H1 (cell line): ENCODE measurements at regions not wholly inside any gene's neighbourhood (a gene's known extent, or its start where the extent isn't known, plus 50 kb on each side); places are given as distances from the start of the nearest gene placed in this dataset.

Experiments used
- CTCF ChIA-PET: fragments of 300-600 bp; sonication (Branson Sonifier 250); formaldehyde crosslinking; loops from one replicate; lab custom pipeline; 2021; ENCODE audit not compliant: partially characterized antibody; lab: Charles Lee
- POLR2A ChIA-PET: fragments of 300-600 bp; sonication (Branson Sonifier 250); formaldehyde crosslinking; loops from one replicate; lab custom pipeline; 2021; ENCODE audit warnings: inconsistent platforms; ENCODE audit not compliant: partially characterized antibody; lab: Charles Lee
- DNase-seq, 2 experiments: peaks; one replicate each; pipeline versions ENCODE4 v3.0.0 to v3.0.0-alpha.2; 2010 to 2022; ENCODE audit warnings: low spot score in 2 of 2, low read depth in 1 of 2, mixed read lengths in 1 of 2
- FAIRE-seq: peaks from 2 replicates; lab custom pipeline; 2011; peaks lifted over from hg19 to GRCh38; lab: Jason Lieb, UNC
- H2AFZ ChIP-seq: 2 replicates; pipeline ENCODE4 v1.8.1; 2012; ENCODE audit warnings: low read length, inconsistent platforms
- H2AK5ac ChIP-seq: 2 replicates; pipeline ENCODE4 v1.6.1; 2013; ENCODE audit warnings: low read depth, low read length
- H2BK120ac ChIP-seq: replicated peaks from 2 replicates; pipeline ENCODE3; 2013; ENCODE audit warnings: low read depth, low read length, inconsistent platforms
- H2BK12ac ChIP-seq: 2 replicates; pipeline ENCODE4 v1.6.1; 2013; ENCODE audit warnings: low read depth, low read length
- H2BK15ac ChIP-seq: 2 replicates; pipeline ENCODE4 v1.6.1; 2013; ENCODE audit warnings: low read length
- H2BK20ac ChIP-seq: 2 replicates; pipeline ENCODE4 v1.6.1; 2013; ENCODE audit warnings: low read length
- H2BK5ac ChIP-seq: 2 replicates; pipeline ENCODE4 v1.6.1; 2013; ENCODE audit warnings: low read depth, low read length
- H3K14ac ChIP-seq: 2 replicates; pipeline ENCODE4 v1.6.1; 2013; ENCODE audit warnings: inconsistent platforms; ENCODE audit not compliant: insufficient read length
- H3K18ac ChIP-seq: 2 replicates; pipeline ENCODE4 v1.6.1; 2013; ENCODE audit warnings: low read length; ENCODE audit errors: extremely low read depth
- H3K23ac ChIP-seq: 2 replicates; pipeline ENCODE4 v1.6.1; 2013; ENCODE audit warnings: inconsistent platforms; ENCODE audit not compliant: insufficient read length
- H3K23me2 ChIP-seq: 2 replicates; pipeline ENCODE4 v1.6.1; 2013; ENCODE audit warnings: low read depth, low read length
- H3K27ac ChIP-seq: 2 replicates; pipeline ENCODE4 v1.6.1; 2011; ENCODE audit warnings: low read depth, low read length, inconsistent platforms
- H3K27me3 ChIP-seq, 4 experiments: replicated peaks in 1 of 4; 1 replicate in 1 of 4; 2 replicates in 3 of 4; pipeline versions ENCODE4 v1.6.1 to v1.8.1; 2011 to 2013; ENCODE audit warnings: low read length in 3 of 4, mild to moderate bottlenecking in 3 of 4, inconsistent platforms in 2 of 4, mixed read lengths in 2 of 4, moderate library complexity in 1 of 4; ENCODE audit not compliant: control insufficient read depth in 3 of 4, insufficient read depth in 3 of 4; ENCODE audit errors: extremely low read depth in 1 of 4
- H3K36me3 ChIP-seq, 4 experiments: 2 replicates each; pipeline versions ENCODE4 v1.6.1 to v1.8.1; 2011 to 2013; ENCODE audit warnings: mild to moderate bottlenecking in 4 of 4, low read length in 3 of 4, moderate library complexity in 2 of 4, control low read depth in 1 of 4, inconsistent platforms in 1 of 4; ENCODE audit not compliant: insufficient read depth in 4 of 4, control insufficient read depth in 2 of 4
- H3K4ac ChIP-seq: replicated peaks from 2 replicates; pipeline ENCODE3; 2013; ENCODE audit warnings: low read length, low read depth, mixed read lengths, inconsistent platforms; ENCODE audit not compliant: insufficient read length
- H3K4me1 ChIP-seq, 4 experiments: replicated peaks in 1 of 4; 1 replicate in 1 of 4; 2 replicates in 3 of 4; pipeline versions ENCODE4 v1.6.1 to v1.8.1; 2011 to 2013; ENCODE audit warnings: low read length in 3 of 4, inconsistent platforms in 2 of 4, mixed read lengths in 1 of 4; ENCODE audit not compliant: insufficient read depth in 4 of 4, control insufficient read depth in 3 of 4
- H3K4me2 ChIP-seq, 2 experiments: 2 replicates each; pipeline versions ENCODE4 v1.6.1 to v1.8.1; 2011 to 2013; ENCODE audit warnings: low read depth in 2 of 2, low read length in 2 of 2, control low read depth in 1 of 2, inconsistent platforms in 1 of 2, mild to moderate bottlenecking in 1 of 2; ENCODE audit not compliant: insufficient read depth in 1 of 2
- H3K4me3 ChIP-seq, 4 experiments: fragments of 200-600, 300-600 bp in 1 of 4; sonication (generic), shearing (Covaris generic), sonication (Bioruptor Twin) in 1 of 4; 2 replicates each; pipeline versions ENCODE4 v1.5.1 to v1.8.1; 2011 to 2016; ENCODE audit warnings: low read length in 4 of 4, low read depth in 3 of 4, control low read depth in 2 of 4, inconsistent platforms in 2 of 4, mild to moderate bottlenecking in 2 of 4, mixed read lengths in 1 of 4, moderate library complexity in 1 of 4; ENCODE audit not compliant: insufficient read depth in 2 of 4; ENCODE audit errors: extremely low read depth in 1 of 4
- H3K56ac ChIP-seq: replicated peaks from 2 replicates; pipeline ENCODE3; 2013; ENCODE audit warnings: low read depth, mild to moderate bottlenecking, mixed read lengths, low read length, inconsistent platforms; ENCODE audit not compliant: insufficient read length
- H3K79me1 ChIP-seq: 2 replicates; pipeline ENCODE4 v1.6.1; 2013; ENCODE audit warnings: low read depth, low read length, control low read depth
- H3K79me2 ChIP-seq, 2 experiments: 2 replicates each; pipeline versions ENCODE4 v1.6.1 to v1.8.1; 2012 to 2013; ENCODE audit warnings: low read length in 2 of 2, mild to moderate bottlenecking in 2 of 2, inconsistent platforms in 1 of 2; ENCODE audit not compliant: insufficient read depth in 2 of 2, control insufficient read depth in 1 of 2
- H3K9ac ChIP-seq, 4 experiments: replicated peaks in 1 of 4; 1 replicate in 1 of 4; 2 replicates in 3 of 4; pipeline versions ENCODE4 v1.6.1 to v1.8.1; 2011 to 2013; ENCODE audit warnings: low read depth in 3 of 4, low read length in 3 of 4, control low read depth in 2 of 4, mild to moderate bottlenecking in 2 of 4, moderate library complexity in 2 of 4, inconsistent platforms in 1 of 4; ENCODE audit errors: extremely low read depth in 1 of 4
- H3K9me3 ChIP-seq, 2 experiments: 2 replicates each; pipeline versions ENCODE4 v1.6.1 to v1.8.1; 2012 to 2013; ENCODE audit warnings: mild to moderate bottlenecking in 2 of 2, moderate library complexity in 2 of 2, control low read depth in 1 of 2, inconsistent platforms in 1 of 2, low read depth in 1 of 2, low read length in 1 of 2, mixed read lengths in 1 of 2; ENCODE audit not compliant: insufficient read depth in 2 of 2
- H4K20me1 ChIP-seq, 2 experiments: replicated peaks in 1 of 2; 2 replicates each; pipeline versions ENCODE3 to v1.8.1; 2011 to 2013; ENCODE audit warnings: inconsistent platforms in 2 of 2, low read length in 2 of 2, mild to moderate bottlenecking in 1 of 2; ENCODE audit not compliant: insufficient read depth in 2 of 2, control insufficient read depth in 1 of 2
- H4K5ac ChIP-seq: 2 replicates; pipeline ENCODE4 v1.6.1; 2013; ENCODE audit warnings: low read length, low read depth, mixed read lengths, inconsistent platforms; ENCODE audit not compliant: insufficient read length
- H4K8ac ChIP-seq: 2 replicates; pipeline ENCODE4 v1.8.0; 2013; ENCODE audit warnings: mild to moderate bottlenecking, moderate library complexity, low read length, inconsistent platforms; ENCODE audit not compliant: insufficient read depth; ENCODE audit errors: extremely low read depth
- H4K91ac ChIP-seq: replicated peaks from 2 replicates; pipeline ENCODE3; 2013; ENCODE audit warnings: low read length, mixed read lengths, inconsistent platforms; ENCODE audit not compliant: insufficient read length
- CEBPB ChIP-seq: IDR thresholded peaks from 2 replicates; pipeline ENCODE4 v1.6.1; 2012; ENCODE audit warnings: low read depth, low read length
- CTBP2 ChIP-seq: IDR thresholded peaks from 2 replicates; pipeline ENCODE4 v1.7.0; 2011; ENCODE audit warnings: borderline replicate concordance, mild to moderate bottlenecking, moderate library complexity, mixed read lengths, low read length; ENCODE audit not compliant: insufficient read depth, insufficient read length
- EP300 ChIP-seq, 2 experiments: IDR thresholded peaks; 1 replicate in 1 of 2; 2 replicates in 1 of 2; pipeline ENCODE4 v1.6.1; 2011 to 2012; ENCODE audit warnings: low read depth in 2 of 2, low read length in 2 of 2, mild to moderate bottlenecking in 2 of 2, borderline replicate concordance in 1 of 2, inconsistent platforms in 1 of 2, moderate library complexity in 1 of 2
- PHF8 ChIP-seq: fragments of 200-600 bp; sonication (generic); conservative IDR thresholded peaks from 2 replicates; pipeline ENCODE4 v1.7.1; 2012; ENCODE audit warnings: low read depth, mild to moderate bottlenecking, inconsistent platforms, low read length, moderate library complexity
- SAP30 ChIP-seq: fragments of 300-600 bp; sonication (generic); IDR thresholded peaks from 2 replicates; pipeline ENCODE4 v1.7.1; 2012; ENCODE audit warnings: low read length, moderate library complexity, mild to moderate bottlenecking, inconsistent platforms; ENCODE audit not compliant: insufficient read depth, insufficient replicate concordance
- TAF7 ChIP-seq: optimal IDR thresholded peaks from 2 replicates; pipeline ENCODE3; 2011; ENCODE audit warnings: low read depth, mild to moderate bottlenecking, inconsistent platforms, low read length, moderate library complexity, borderline replicate concordance
- WGBS, 2 experiments: shearing (Covaris generic) in 1 of 2; methylation state at CpG; one replicate each; pipeline versions ENCODE4 v1.1.6 to v1.1.7; 2013 to 2015; ENCODE audit warnings: low lambda C conversion rate in 2 of 2, mixed read lengths in 2 of 2, inconsistent platforms in 1 of 2, low coverage in 1 of 2, missing lambda C conversion rate in 1 of 2; ENCODE audit not compliant: insufficient replicate concordance in 2 of 2, insufficient coverage in 1 of 2, insufficient read length in 1 of 2; ENCODE audit errors: extremely low coverage in 1 of 2, missing lambda C conversion rate in 1 of 2; 5-methylcytosine and 5-hydroxymethylcytosine counted together
- TF ChIP-seq, protein P1 (sequence below): IDR thresholded peaks from 2 replicates; pipeline ENCODE4 v1.6.1; 2012; ENCODE audit warnings: inconsistent platforms
- TF ChIP-seq, protein P2 (sequence below), 3 experiments: IDR thresholded peaks; 1 replicate in 2 of 3; 2 replicates in 1 of 3; pipeline versions ENCODE4 v1.5.1 to v1.6.1; 2011; ENCODE audit warnings: low read length in 3 of 3, mild to moderate bottlenecking in 3 of 3, inconsistent platforms in 2 of 3, low read depth in 1 of 3, moderate library complexity in 1 of 3; ENCODE audit not compliant: insufficient read depth in 1 of 3; ENCODE audit errors: control extremely low read depth in 1 of 3

DNA sequence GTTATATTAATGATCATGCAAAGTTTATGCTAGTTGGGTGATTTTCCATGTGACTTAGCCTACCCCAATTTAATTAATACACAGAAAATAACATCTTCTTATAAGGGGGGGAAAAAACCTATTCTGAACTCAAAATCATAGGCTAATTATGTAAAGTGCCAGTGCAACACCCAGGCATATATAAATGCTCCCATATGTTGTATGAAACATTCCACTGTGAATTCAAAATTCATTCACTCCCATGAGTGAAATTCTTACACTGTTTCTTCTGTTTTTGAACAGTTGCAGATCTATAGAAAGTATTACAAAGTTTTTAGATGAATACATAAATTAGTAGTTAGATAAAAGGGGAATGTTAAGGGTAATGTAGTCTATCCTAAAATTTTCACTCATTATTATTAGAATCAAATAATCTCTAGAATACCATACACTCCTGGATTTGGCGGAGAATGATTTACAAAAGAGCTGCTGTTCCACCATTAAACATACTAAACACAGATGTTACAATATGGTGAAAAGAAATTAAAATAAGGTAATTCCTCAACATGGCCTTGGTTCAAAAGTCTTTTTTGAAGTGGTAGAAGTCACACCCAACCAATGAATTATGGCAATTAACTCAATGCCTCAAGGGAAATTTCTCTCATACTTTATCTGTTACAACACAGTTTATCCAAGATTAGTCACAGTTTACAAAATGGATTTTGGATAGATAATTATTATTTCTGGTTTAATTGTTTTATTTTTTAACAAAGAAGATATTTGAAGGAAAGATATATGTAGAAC, 454.1 kb upstream of the FLRT2 start:
- Histone ChIP-seq H2AK5ac (no peak overlapping the region), H3K9ac (no peak overlapping the region), H3K56ac (no peak overlapping the region), H2BK12ac (no peak overlapping the region), H3K27me3 (no peaks in the 10 kb centered on the region), H2BK20ac (no peak overlapping the region), H3K23me2 (no peaks in the 10 kb centered on the region; the same call in 1 of the 2 replicates), H4K91ac (no peak overlapping the region), H3K4me2 (no peak overlapping the region), H3K27ac (no peak overlapping the region), H4K5ac (no peak overlapping the region), H4K8ac (no peak overlapping the region), H4K20me1 (no peaks in the 10 kb centered on the region), H2BK15ac (no peak overlapping the region), H3K9me3 (no peaks in the 10 kb centered on the region), H3K18ac (no peak overlapping the region), H3K79me2 (no peaks in the 10 kb centered on the region), H3K23ac (no peak overlapping the region), H3K79me1 (no peaks in the 10 kb centered on the region), H3K36me3 (no peaks in the 10 kb centered on the region), H2BK120ac (no peak overlapping the region), H3K14ac (no peak overlapping the region), H3K4me1 (no peaks in the 10 kb centered on the region), H3K4ac (no peak overlapping the region), H2AFZ (no peak overlapping the region), H3K4me3 (no peak overlapping the region), H2BK5ac (no peak overlapping the region)
- CTCF ChIA-PET, result interaction anchor here (0.6 kb wide), 1 partner anchor 8 kb away, joined by 3 read pairs; no protein-coding TSS in a partner anchor
- DNase-seq, result no peak
- POLR2A ChIA-PET, result no interaction called here
- WGBS, 2 experiments, result 100% methylated on average over 1 of the region's 1 CpG; no CpG with 5 or more reads in 1 of the 2 experiments
- FAIRE-seq, result no peak
- TF ChIP-seq PHF8 (no peak), EP300 (IDR thresholded peaks at IDR 0.05; ENCODE audit: borderline replicate concordance in 1 of 2, low read depth in 2 of 2, low read length in 2 of 2) (no peak), CTBP2 (no peak), SAP30 (no peak), CEBPB (no peak), TAF7 (no peak)
- TF ChIP-seq, protein P1, sequence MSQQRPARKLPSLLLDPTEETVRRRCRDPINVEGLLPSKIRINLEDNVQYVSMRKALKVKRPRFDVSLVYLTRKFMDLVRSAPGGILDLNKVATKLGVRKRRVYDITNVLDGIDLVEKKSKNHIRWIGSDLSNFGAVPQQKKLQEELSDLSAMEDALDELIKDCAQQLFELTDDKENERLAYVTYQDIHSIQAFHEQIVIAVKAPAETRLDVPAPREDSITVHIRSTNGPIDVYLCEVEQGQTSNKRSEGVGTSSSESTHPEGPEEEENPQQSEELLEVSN, result no peak
- TF ChIP-seq, protein P2, sequence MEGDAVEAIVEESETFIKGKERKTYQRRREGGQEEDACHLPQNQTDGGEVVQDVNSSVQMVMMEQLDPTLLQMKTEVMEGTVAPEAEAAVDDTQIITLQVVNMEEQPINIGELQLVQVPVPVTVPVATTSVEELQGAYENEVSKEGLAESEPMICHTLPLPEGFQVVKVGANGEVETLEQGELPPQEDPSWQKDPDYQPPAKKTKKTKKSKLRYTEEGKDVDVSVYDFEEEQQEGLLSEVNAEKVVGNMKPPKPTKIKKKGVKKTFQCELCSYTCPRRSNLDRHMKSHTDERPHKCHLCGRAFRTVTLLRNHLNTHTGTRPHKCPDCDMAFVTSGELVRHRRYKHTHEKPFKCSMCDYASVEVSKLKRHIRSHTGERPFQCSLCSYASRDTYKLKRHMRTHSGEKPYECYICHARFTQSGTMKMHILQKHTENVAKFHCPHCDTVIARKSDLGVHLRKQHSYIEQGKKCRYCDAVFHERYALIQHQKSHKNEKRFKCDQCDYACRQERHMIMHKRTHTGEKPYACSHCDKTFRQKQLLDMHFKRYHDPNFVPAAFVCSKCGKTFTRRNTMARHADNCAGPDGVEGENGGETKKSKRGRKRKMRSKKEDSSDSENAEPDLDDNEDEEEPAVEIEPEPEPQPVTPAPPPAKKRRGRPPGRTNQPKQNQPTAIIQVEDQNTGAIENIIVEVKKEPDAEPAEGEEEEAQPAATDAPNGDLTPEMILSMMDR (IDR thresholded peaks at IDR 0.05; ENCODE audit: control extremely low read depth in 1 of 3, insufficient read depth in 1 of 3, low read depth in 1 of 3, low read length in 3 of 3), result no peak
